Gastrocnemius medialis (tissue), 4 donors: ENCODE measurements at regions not wholly inside any gene's neighbourhood (a gene's known extent, or its start where the extent isn't known, plus 50 kb on each side); places are given as distances from the start of the nearest gene placed in this dataset.

ENCODE experiments used
- ATAC-seq, 2 donors: fragments of 150-250 bp; one replicate each; pipeline ENCODE4 v1.9.1; 2016
- DNase-seq, 2 donors: peaks; one replicate each; pipeline ENCODE4 v3.0.0-alpha.2; 2019
- H3K27ac ChIP-seq, 4 donors: fragments of 200-600 bp; sonication (generic); 1 replicate in 1 of 4; 2 replicates in 3 of 4; pipeline ENCODE4 v1.5.1; 2016 to 2018; ENCODE audit warnings: mild to moderate bottlenecking in 2 of 4, moderate library complexity in 1 of 4
- H3K27me3 ChIP-seq, 3 donors: fragments of 200-600 bp; sonication (generic) in 2 of 3; 1 replicate in 1 of 3; 2 replicates in 2 of 3; pipeline versions ENCODE4 v1.5.1 to v1.6.0; 2016 to 2019; ENCODE audit warnings: mild to moderate bottlenecking in 1 of 3, moderate library complexity in 1 of 3
- H3K36me3 ChIP-seq, 2 donors: fragments of 200-600 bp; sonication (generic) in 1 of 2; one replicate each; pipeline ENCODE4 v1.5.1; 2017 to 2018
- H3K4me1 ChIP-seq, 2 donors: fragments of 200-600 bp; sonication (generic) in 1 of 2; one replicate each; pipeline ENCODE4 v1.5.1; 2016 to 2017; ENCODE audit warnings: mild to moderate bottlenecking in 2 of 2
- H3K4me3 ChIP-seq, 4 donors: fragments of 200-600 bp; sonication (generic) in 3 of 4; 1 replicate in 1 of 4; 2 replicates in 3 of 4; pipeline ENCODE4 v1.5.1; 2016 to 2019; ENCODE audit warnings: mild to moderate bottlenecking in 2 of 4
- H3K9me3 ChIP-seq, 3 donors: fragments of 200-600 bp; sonication (generic) in 2 of 3; 1 replicate in 1 of 3; 2 replicates in 2 of 3; pipeline ENCODE4 v1.5.1; 2016 to 2019
- POLR2A ChIP-seq, 2 donors: fragments of 450-650 bp; IDR thresholded peaks; one replicate each; pipeline ENCODE4 v1.6.1; 2017; ENCODE audit warnings: antibody characterized with exemption in 2 of 2, mild to moderate bottlenecking in 2 of 2, moderate library complexity in 2 of 2
- in situ Hi-C, 4 donors: fragments of 200-750 bp; cut with MboI; loops; one replicate each; pipeline versions ENCODE4 v1.15.0 to v1.8.0; 2017; ENCODE audit warnings: low sequenced_read_pairs in 4 of 4
- intact Hi-C: fragments of 100-400 bp; cut with DNase I; formaldehyde crosslinking; loops from one replicate; pipeline ENCODE4 v1.15.1; 2023; ENCODE audit warnings: low total_unique reads
- TF ChIP-seq, protein P1 (sequence below), 5 experiments: fragments of 450-650 bp in 3 of 5; fragments of 200-600 bp in 2 of 5; sonication (generic) in 2 of 5; IDR thresholded peaks in 4 of 5; conservative IDR thresholded peaks in 1 of 5; 1 replicate in 4 of 5; 2 replicates in 1 of 5; pipeline ENCODE4 v1.5.1; 2016 to 2019; ENCODE audit warnings: antibody characterized with exemption in 5 of 5, mild to moderate bottlenecking in 3 of 5, moderate library complexity in 3 of 5

DNA sequence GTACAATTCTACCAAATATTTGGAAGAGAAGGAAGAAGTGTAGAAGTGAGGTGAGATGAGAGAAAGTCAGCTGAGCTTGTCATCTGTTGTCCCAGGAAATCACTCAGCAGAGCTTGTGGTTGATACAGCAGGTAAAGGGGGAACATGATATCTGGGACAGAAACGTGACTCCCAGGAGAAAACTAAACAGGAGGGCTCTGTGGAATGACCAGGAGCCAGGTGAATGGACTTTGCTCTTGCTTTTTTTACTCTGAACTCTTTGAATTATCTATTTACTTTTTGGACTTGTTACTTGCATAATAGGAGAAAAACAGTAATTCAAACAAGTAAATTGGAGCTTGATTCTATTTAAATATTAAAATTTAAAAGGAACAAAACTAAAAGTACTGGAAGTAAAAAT is 555.6 kb upstream of the FRG1 start:
- Histone ChIP-seq H3K4me3 (no peak overlapping the region), H3K4me1 (no peaks in the 10 kb centered on the region), H3K36me3 (no peaks in the 10 kb centered on the region), H3K9me3 (no peaks in the 10 kb centered on the region), H3K27me3 (no peaks in the 10 kb centered on the region), H3K27ac (no peak overlapping the region)
- DNase-seq (no peak), ATAC-seq (no peak)
- TF ChIP-seq, protein P1, sequence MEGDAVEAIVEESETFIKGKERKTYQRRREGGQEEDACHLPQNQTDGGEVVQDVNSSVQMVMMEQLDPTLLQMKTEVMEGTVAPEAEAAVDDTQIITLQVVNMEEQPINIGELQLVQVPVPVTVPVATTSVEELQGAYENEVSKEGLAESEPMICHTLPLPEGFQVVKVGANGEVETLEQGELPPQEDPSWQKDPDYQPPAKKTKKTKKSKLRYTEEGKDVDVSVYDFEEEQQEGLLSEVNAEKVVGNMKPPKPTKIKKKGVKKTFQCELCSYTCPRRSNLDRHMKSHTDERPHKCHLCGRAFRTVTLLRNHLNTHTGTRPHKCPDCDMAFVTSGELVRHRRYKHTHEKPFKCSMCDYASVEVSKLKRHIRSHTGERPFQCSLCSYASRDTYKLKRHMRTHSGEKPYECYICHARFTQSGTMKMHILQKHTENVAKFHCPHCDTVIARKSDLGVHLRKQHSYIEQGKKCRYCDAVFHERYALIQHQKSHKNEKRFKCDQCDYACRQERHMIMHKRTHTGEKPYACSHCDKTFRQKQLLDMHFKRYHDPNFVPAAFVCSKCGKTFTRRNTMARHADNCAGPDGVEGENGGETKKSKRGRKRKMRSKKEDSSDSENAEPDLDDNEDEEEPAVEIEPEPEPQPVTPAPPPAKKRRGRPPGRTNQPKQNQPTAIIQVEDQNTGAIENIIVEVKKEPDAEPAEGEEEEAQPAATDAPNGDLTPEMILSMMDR (IDR thresholded peaks at IDR 0.05 in 4 of 5, conservative IDR thresholded peaks at IDR 0.05 in 1 of 5) = no peak
- TF ChIP-seq POLR2A (IDR thresholded peaks at IDR 0.05) = no peak
- intact Hi-C loops = no loop called here
- in situ Hi-C loops = no loop called here

DNA sequence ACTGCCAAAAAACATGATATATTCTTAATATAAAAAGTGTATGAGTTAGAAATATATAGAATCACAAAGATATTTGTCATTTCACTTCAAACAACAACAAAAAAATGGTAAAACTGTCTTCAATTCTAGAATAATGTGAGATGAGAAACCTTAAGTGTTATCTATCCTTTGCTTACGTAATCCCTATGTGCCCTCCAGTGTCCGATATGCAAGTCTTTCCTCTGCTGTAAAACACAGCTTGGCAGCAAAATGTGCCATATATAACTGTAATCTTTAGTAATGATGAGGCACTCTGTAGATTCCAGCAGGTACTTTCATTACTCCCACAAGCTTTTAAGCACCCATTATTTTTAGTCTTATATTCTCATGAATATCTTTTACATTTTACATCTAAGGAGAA is 555.1 kb upstream of the FRG1 start:
- in situ Hi-C loops = no loop called here
- no peak overlapping the region for H3K4me3 ChIP-seq
- TF ChIP-seq, protein P1 (IDR thresholded peaks at IDR 0.05 in 4 of 5, conservative IDR thresholded peaks at IDR 0.05 in 1 of 5) = no peak
- no peak for TF ChIP-seq POLR2A (IDR thresholded peaks at IDR 0.05)

DNA sequence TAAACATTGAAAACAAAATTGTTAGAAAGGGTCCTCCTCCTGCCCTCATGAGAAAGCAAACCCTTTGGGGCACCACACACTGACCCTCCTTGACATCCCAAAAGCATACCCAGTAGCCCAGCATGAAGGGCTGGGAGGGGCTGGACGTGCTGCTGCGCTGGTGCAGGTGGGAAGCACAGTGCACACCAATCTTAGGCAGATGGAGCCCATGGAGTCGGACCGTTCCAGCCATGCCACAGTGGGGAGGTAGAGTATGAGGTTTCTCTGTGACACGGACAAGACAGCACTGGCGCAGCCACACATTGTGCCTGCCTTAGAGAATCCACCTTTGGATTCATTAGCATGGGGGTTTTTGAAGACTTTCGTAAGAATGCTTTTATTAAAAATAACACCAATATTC is 544.2 kb upstream of the FRG1 start:
- in situ Hi-C loops = no loop called here
- Histone ChIP-seq H3K4me3 (no peak overlapping the region), H3K27ac (no peak overlapping the region), H3K9me3 (no peaks in the 10 kb centered on the region), H3K36me3 (no peaks in the 10 kb centered on the region), H3K4me1 (no peaks in the 10 kb centered on the region), H3K27me3 (no peaks in the 10 kb centered on the region)
- DNase-seq (no peak), ATAC-seq (no peak)
- intact Hi-C loops = no loop called here
- TF ChIP-seq POLR2A (IDR thresholded peaks at IDR 0.05) = no peak

More for the DNA sequence above, 555.1 kb upstream of the FRG1 start:
- no peaks in the 10 kb centered on the region for H3K36me3 ChIP-seq
- no peaks in the 10 kb centered on the region for H3K4me1 ChIP-seq
- ATAC-seq (no peak), DNase-seq (no peak)
- no peak overlapping the region for H3K27ac ChIP-seq
- no peaks in the 10 kb centered on the region for H3K27me3 ChIP-seq
- H3K9me3 ChIP-seq = no peaks in the 10 kb centered on the region
- intact Hi-C loops = no loop called here

DNA sequence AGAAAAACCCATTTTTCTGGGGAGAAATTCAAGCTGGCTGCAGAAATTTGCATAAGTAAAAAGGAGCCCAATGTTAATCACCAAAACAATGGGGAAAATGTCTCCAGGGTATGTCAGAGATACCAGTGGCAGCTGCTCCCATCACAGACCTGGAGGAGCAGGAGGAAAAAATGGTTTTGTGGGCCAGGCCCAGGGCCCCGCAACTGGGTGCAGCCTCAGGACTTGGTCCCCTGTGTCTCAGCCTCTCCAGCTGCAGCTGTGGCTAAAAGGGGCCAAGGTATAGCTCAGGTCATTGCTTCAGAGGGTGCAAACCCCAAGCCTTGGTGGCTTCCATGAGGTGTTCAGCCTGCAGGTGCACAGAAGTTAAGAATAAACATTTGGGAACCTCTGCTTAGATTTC is 536.4 kb upstream of the FRG1 start:
- in situ Hi-C loops (no loop called here), intact Hi-C loops (no loop called here)
- Histone ChIP-seq H3K36me3 (no peaks in the 10 kb centered on the region), H3K4me3 (no peak overlapping the region), H3K4me1 (no peaks in the 10 kb centered on the region), H3K9me3 (no peaks in the 10 kb centered on the region), H3K27ac (no peak overlapping the region), H3K27me3 (no peaks in the 10 kb centered on the region)
- ATAC-seq = no peak
- TF ChIP-seq, protein P1 (IDR thresholded peaks at IDR 0.05 in 4 of 5, conservative IDR thresholded peaks at IDR 0.05 in 1 of 5) = no peak
- no peak for TF ChIP-seq POLR2A (IDR thresholded peaks at IDR 0.05)
- no peak for DNase-seq

DNA sequence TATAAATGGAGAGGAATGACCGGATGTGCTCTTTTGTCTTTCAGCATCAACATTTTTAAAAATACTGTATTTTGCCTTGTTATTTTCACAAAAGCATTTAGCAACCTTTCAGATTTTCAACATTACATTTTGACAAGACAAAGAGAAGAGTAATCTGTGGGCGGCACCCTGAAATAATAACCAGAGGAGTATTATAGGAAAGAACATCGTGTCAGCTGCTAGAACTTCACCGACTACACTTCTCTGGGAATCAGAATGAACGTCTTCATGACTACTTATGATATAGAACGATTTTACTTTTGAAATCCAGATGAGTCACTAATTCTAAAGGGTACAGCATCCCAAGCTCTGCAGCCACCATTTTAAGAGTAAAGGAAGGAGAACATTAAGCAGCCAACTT is 531.5 kb upstream of the FRG1 start:
- intact Hi-C loops (no loop called here), in situ Hi-C loops (no loop called here)
- no peak for DNase-seq
- no peaks in the 10 kb centered on the region for H3K9me3 ChIP-seq
- H3K36me3 ChIP-seq = no peaks in the 10 kb centered on the region
- no peak overlapping the region for H3K27ac ChIP-seq
- no peak overlapping the region for H3K4me3 ChIP-seq
- no peaks in the 10 kb centered on the region for H3K27me3 ChIP-seq
- no peaks in the 10 kb centered on the region for H3K4me1 ChIP-seq
- TF ChIP-seq, protein P1 (IDR thresholded peaks at IDR 0.05 in 4 of 5, conservative IDR thresholded peaks at IDR 0.05 in 1 of 5) = no peak
- no peak for TF ChIP-seq POLR2A (IDR thresholded peaks at IDR 0.05)
- no peak for ATAC-seq
